ENCODE measurements at regions not wholly inside any gene's neighbourhood (a gene's known extent, or its start where the extent isn't known, plus 50 kb on each side); places are given as distances from the start of the nearest gene placed in this dataset.

DNA sequence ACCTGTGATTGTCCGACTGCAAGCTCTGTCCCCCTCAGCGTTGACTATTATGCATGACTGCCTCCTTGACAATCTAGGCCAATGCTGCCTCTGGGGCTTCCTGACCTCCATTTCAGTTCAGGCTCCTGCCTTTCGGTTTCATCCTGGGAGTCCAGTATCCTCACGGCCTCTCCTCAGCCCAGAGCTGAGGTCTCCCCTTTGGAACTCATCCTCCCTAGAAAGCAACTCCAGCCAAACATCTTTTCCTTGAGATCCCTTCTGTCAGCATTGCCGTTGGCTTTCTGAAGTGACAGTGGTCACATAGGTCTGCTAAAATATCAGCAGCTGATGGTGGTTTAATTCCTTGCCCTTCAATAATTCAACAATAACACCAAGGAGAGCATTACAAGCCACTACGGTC is 519.1 kb upstream of the NBEA start:
- H3K4me1 ChIP-seq, result no peaks in the 10 kb centered on the region
- no peaks in the 10 kb centered on the region for H3K36me3 ChIP-seq
- no peaks in the 10 kb centered on the region for H3K27me3 ChIP-seq
- no peak for TF ChIP-seq POLR2A (IDR thresholded peaks at IDR 0.05)
- TF ChIP-seq, protein P1, sequence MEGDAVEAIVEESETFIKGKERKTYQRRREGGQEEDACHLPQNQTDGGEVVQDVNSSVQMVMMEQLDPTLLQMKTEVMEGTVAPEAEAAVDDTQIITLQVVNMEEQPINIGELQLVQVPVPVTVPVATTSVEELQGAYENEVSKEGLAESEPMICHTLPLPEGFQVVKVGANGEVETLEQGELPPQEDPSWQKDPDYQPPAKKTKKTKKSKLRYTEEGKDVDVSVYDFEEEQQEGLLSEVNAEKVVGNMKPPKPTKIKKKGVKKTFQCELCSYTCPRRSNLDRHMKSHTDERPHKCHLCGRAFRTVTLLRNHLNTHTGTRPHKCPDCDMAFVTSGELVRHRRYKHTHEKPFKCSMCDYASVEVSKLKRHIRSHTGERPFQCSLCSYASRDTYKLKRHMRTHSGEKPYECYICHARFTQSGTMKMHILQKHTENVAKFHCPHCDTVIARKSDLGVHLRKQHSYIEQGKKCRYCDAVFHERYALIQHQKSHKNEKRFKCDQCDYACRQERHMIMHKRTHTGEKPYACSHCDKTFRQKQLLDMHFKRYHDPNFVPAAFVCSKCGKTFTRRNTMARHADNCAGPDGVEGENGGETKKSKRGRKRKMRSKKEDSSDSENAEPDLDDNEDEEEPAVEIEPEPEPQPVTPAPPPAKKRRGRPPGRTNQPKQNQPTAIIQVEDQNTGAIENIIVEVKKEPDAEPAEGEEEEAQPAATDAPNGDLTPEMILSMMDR (IDR thresholded peaks at IDR 0.05), result no peak
- no peak for DNase-seq
- H3K4me3 ChIP-seq, result no peak overlapping the region
- H3K9me3 ChIP-seq, result no peaks in the 10 kb centered on the region
- H3K27ac ChIP-seq, result no peak overlapping the region

- no peaks in the 10 kb centered on the region for H3K36me3 ChIP-seq
- H3K27me3 ChIP-seq, result no peaks in the 10 kb centered on the region
- no peak overlapping the region for H3K27ac ChIP-seq
- H3K9me3 ChIP-seq, result no peaks in the 10 kb centered on the region
- DNase-seq, result no peak
- no peaks in the 10 kb centered on the region for H3K4me1 ChIP-seq
- TF ChIP-seq POLR2A (IDR thresholded peaks at IDR 0.05), result no peak
- TF ChIP-seq, protein P1 (IDR thresholded peaks at IDR 0.05), result no peak
- no peak overlapping the region for H3K4me3 ChIP-seq
Observed at GRCh38 chr13:34425327-34425949, 516.6 kb upstream of the NBEA start.

DNA sequence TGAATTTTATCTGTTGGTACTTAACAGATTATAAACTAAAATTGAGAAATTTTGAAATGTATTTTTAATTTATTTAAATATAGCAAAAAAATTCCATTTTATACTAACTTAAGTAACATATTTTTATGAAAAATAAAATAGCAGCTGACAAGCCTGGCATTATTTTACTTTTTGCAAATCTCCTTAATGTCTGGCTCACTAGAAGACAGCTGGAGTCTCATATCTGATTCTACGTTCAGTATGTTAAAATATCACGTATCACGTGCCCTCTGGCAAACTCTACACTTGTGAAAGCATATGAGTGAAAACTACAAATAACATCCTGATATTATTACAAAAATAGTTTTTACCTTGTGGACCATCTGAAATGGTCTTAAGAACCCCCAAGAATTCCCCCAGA is 513.2 kb upstream of the NBEA start:
- Histone ChIP-seq H3K4me1 (no peaks in the 10 kb centered on the region), H3K27ac (no peak overlapping the region), H3K9me3 (no peaks in the 10 kb centered on the region), H3K36me3 (no peaks in the 10 kb centered on the region), H3K4me3 (no peak overlapping the region), H3K27me3 (no peaks in the 10 kb centered on the region)
- no peak for TF ChIP-seq POLR2A (IDR thresholded peaks at IDR 0.05)
- TF ChIP-seq, protein P1 (IDR thresholded peaks at IDR 0.05), result no peak
- DNase-seq, result no peak

- no peaks in the 10 kb centered on the region for H3K36me3 ChIP-seq
- H3K27me3 ChIP-seq, result no peaks in the 10 kb centered on the region
- no peak overlapping the region for H3K4me3 ChIP-seq
- no peak overlapping the region for H3K27ac ChIP-seq
- TF ChIP-seq POLR2A (IDR thresholded peaks at IDR 0.05), result no peak
- TF ChIP-seq, protein P1 (IDR thresholded peaks at IDR 0.05), result no peak
- no peaks in the 10 kb centered on the region for H3K9me3 ChIP-seq
- no peak for DNase-seq
- H3K4me1 ChIP-seq, result no peaks in the 10 kb centered on the region
Observed at GRCh38 chr13:34430294-34430693, 511.8 kb upstream of the NBEA start.

DNA sequence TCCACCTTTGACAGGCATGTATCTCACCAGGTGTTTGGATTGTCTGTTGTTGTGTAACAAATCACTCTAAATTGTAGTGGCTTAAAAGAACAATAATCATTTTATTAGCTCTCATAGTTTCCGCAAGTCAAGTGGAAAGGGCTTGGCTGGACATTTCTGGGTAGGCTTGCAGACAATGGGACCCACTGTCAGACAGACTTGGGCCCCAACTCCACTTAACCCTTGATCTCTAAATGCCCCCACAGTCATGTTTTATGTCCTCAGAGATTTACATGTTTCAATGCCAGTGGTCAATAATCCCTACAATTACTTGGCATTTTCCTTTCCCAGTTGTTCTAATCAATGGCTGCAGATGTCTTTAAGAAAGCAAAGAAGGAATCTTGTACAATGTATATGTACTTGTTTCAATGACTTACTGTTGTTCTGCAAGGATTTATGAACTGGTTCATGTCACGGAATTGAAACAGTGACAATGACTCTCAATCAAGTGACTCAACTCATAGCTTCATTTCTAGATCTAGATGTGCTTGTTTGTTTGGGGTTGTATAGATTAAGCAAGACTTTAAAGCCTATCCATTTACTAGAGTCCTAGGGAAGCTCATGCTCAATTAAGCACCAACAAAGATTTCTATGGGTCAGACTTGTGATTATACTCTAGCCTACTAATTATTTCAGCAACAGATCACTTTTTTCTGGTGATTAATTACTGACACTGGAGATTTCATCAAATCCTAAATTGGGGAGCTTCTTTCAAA is 510.1 kb upstream of the NBEA start:
- DNase-seq, result no peak
- TF ChIP-seq POLR2A (IDR thresholded peaks at IDR 0.05), result no peak
- TF ChIP-seq, protein P1 (IDR thresholded peaks at IDR 0.05), result no peak
- H3K9me3 ChIP-seq, result no peaks in the 10 kb centered on the region
- H3K4me1 ChIP-seq, result no peaks in the 10 kb centered on the region
- H3K36me3 ChIP-seq, result no peaks in the 10 kb centered on the region
- no peaks in the 10 kb centered on the region for H3K27me3 ChIP-seq
- H3K27ac ChIP-seq, result no peak overlapping the region
- H3K4me3 ChIP-seq, result no peak overlapping the region

Data from Peyer's patch (tissue), 4 donors.